NCI-H2196 (cell line): ENCODE measurements at regions not wholly inside any gene's neighbourhood (a gene's known extent, or its start where the extent isn't known, plus 50 kb on each side); places are given as distances from the start of the nearest gene placed in this dataset.
"Not testable (repeated sequence)": the region's sequence is repeated elsewhere in the genome, so short reads cannot be mapped to it uniquely, and the experiment has no call there.

Experiments
- DNase-seq: peaks from one replicate; lab custom pipeline; 2025; ENCODE audit not compliant: unreplicated experiment; lab: John Stamatoyannopoulos, UW

DNA sequence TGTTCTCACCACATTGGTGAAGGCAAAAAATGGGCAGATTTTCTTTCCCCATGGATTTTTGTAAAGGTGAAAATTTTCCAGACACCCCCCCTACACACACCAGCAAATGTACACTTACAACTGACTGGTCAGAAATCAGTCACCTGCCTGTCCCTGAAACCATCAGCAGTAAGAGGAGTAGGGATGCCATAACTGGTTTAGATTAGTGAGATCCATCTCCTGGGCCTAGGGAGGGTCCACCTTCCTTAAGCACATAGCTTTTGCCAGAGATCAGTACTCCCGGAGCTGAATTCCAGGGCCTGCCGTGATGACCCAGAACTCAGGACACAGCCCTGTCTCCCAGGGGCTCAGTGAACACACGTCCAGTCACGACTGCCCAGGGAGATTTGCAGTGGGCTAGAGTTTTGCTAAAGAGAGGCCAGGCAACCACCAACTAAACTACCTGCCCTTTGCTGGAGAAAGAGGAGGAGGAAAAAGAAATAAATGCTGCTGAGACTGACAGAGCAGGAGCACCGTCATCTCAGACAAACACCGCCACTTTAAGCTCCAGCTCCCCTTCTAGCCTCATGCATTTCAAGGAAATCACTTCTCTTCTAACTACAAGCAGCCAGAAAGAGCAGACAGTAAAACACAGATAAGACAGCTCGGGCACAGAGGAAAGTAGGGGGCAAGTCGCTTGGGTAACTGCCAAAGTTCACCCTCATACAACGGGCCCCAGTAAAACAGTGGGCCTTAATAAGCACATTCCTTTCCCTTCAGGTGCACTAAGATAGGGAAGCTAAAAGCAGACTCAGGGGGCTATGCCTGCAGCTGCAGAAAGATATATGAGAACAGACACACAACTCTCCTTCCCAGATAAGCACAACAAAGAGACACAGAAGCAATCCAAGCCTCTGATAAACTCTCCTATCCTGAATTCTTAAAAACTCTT is 82.6 kb upstream of the SPTLC3 start:
- no peak for DNase-seq

DNA sequence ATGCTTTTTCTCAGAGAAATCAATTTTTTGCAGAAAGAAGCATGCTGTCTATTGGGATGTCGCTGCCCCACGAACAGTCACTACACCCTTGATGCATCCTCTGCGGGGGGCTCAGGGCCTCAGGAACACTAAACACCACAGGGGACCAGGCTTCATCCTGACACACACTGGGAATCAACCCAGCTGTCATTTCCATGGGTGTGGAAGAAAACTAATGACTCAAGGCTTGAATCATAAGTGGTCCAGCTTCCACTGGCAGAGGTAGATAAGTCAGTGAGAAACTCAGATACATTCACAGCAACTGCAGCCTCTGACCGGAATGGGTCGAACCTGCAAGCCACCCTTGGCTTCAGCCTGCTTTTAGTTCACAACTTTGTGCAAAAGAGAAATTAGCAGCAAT is 81.3 kb upstream of the SPTLC3 start:
- DNase-seq, result no peak

DNA sequence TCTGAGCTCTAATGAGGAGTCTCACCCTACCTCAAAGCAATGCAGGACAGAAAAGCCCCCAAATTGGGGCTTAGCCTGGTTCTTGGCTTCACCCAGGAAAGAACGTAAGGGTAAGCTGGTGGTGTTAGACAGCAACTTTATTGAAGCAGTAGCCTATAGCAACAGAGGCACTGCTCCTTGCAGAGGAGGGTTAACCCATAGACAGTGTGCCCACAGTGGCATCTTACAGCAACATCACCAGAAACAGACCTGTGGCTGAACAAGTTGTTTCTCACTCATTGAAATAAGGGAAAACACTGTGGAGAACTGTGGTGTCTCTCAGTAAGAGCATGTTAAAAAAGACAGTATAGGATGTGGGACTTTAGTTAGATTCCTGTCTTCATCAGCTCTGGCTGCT is 80.4 kb upstream of the SPTLC3 start:
- no peak for DNase-seq

DNA sequence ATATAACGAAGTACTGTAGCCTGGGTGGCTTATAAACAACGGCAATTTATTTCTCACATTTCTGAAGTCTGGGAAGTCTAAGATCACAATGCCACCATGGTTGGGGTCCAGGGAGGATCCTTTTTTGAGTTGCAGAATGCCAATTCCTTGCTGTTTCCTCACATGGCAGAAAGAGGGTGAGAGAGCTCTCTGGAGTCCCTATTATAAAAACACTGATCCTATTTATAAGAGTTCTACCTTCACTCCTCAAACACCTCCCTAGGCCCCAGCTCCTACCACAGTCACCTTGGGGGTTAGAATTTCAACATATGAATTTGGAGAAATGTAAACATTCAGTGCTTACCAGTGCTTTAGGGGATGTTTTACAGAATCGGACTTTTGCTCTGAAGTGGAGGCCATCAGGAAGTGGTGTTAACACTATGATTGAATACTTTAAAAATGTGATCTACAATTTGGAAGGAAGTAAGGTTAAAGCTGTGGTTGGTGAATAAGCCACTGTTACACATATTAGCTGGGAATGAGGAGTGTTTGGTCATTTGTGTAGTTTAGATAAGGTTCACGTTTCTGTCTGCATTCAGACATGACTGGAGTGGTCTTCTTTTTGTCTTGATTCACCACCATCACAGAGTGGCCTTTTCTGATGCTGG is 79.9 kb upstream of the SPTLC3 start:
- DNase-seq, result no peak

DNA sequence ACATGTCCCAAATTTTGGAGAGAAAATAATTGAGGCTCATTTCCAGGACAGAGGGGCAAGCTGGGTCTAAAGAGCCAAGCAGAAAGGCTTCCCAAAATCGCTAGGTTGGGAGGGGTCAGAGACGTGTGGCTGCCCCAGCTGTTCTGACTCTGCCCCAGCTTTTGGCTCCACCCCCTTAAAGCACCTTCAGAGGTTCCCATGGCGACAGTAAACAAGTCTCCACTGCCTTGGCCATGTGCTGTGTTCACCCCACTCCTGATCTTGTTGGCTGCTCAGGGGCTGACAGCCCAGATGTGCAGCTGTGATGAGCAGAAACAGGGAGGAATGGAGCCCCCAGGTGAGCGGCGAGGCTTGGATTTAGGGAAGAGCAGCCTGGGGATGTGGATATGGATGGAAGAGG is 72.8 kb upstream of the SPTLC3 start:
- DNase-seq, result no peak

DNA sequence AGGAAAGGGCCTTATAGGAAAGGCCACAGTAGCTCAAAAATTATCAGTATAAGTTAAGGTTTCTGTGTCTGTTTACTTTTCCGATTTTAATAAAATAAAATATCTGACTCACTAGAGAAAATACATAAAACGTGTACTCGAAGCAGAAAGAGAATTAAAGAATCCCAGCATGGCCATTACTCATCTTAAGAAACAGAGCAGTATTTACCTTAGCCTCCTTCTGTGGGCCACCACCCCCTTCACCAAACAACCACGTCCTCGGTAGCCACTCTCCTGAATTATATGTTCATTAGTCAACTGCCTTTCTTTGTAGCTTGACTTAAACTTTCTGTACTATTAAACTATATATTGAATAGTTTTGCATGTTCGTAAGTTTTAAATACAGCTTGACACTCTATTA is 72.2 kb upstream of the SPTLC3 start:
- DNase-seq, result no peak

DNA sequence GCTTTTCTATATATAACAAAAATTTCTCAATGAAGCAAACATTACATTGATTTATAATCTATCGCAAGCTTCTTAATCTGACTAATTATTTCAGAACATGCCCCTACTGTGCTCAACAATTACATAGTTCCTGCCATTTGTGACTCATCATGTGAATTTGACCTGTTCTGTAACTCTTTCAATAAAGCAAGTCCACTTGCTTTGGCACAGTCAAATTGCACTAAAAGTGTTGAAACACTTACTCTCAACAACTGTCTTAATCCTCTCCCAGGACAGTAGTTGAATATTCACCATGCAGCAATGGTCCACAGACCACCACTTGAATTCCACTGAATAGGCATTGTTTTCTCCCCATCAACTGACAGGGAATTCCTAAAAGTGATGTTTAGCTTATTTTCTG is 67.7 kb upstream of the SPTLC3 start:
- no peak for DNase-seq

DNA sequence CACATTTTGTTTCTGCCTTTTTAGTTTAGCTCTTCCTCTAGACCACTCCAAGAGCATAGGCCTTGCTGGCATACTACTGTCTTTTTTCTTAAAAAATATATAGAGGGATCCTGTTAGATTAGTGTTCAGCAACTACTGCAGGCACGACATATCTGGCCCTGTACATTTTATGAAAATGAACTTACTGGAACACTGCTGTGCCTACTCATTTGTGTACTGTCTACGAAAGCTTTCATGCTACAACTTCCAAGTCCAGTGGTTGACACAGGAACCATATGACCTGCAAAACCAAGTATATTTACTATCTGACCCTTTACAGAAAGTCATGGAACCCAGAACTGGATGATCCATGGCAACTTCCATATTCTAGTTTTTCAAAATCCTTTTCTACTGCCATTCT is 66.6 kb upstream of the SPTLC3 start:
- DNase-seq, result no peak

DNA sequence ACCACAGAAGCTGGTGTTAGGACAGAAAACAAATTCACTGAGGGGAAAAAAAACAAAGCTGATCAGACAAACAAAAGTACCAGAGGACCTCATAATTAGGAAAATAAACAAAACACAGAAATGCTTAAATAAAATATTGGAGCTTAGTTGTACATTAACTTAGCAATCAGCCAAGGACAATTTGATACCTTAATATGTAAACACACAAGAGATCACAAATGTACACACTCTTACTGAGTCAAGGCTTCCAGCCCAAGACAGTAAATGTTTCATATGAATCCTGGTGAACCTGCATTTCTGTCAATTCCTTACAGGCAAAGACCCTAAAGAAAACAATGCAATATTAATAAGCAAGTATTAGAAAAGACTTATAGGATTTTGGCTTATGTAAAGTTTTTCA is 62.0 kb upstream of the SPTLC3 start:
- no peak for DNase-seq

DNA sequence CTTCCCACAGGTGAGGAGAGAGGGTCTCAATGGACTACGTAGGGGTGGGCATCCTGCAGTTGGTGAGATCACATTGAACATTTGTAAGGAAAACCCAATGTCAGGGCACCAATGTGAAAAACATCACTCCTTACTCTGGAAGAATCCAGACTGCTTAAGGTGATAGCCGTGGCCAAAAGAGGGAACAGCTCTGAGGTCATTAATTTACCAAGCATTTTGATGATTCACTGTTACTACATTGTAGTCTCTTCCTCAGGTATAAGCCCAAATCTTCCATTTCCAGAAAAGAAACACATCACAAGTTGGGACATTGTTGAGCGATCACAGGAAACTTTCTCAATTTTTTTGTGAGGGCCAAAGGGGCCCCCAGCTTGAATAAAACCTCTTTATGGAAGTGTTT is 61.1 kb upstream of the SPTLC3 start:
- no peak for DNase-seq

DNA sequence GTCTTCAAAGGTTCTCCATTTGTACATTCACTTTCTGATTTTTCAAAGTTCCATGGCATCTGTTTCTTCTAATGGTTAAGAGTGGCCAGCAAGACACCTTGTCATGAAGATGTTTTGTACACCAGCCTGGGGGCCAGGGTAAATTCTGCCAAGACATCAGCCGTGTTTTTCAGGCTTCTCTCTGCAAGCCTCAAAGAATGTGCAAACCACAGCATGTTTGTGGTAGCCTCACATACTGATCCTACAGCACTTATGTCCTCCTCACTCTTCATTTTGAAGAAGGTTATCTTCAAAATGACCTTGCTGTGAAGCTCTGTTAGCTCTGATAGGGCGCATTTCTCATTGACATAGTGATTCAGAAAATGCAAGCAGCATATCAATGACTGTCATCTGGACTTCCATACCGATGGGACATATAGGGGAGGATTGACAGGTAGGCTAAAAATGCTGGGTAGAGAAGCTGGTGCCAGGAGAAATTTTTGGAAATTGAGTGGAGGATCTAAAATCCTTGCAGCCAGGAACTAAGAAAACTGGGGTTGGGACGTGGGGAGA is 59.3 kb upstream of the SPTLC3 start:
- no peak for DNase-seq

DNA sequence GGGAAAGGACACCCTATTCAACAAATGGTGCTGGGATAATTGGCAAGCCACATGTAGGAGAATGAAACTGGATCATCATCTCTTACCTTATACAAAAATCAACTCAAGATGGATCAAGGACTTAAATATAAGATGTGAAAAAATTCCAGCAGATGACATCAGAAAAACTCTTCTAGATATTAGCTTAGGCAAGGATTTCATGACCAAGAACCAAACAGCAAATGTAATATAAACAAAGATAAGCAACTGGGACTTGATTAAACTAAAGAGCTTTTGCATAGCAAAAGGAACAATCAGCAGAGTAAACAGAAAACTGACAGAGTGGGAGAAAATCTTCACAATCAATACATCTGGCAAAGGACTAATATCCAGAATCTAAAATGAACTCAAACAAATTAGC is 54.5 kb upstream of the SPTLC3 start:
- not testable (repeated sequence) for DNase-seq

DNA sequence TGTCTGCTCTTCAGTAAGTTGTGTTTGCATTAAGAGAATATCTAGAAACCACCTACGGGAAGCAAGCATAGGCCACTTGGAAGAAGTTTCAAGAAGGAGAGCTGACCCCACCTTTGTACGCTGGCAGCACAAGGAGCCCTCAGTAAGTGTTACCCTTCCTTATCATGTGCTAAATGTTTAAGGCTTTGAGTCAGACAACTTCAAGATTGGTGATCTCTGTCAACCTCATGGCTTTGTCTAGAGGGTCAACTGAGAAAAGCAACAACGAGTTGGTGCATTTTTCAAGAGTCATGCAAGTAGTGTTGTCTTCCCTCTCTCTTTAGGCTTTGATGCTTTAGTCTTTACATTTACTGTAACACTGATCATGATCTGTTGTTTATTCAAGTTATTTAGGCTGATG is 53.2 kb upstream of the SPTLC3 start:
- DNase-seq, result no peak

DNA sequence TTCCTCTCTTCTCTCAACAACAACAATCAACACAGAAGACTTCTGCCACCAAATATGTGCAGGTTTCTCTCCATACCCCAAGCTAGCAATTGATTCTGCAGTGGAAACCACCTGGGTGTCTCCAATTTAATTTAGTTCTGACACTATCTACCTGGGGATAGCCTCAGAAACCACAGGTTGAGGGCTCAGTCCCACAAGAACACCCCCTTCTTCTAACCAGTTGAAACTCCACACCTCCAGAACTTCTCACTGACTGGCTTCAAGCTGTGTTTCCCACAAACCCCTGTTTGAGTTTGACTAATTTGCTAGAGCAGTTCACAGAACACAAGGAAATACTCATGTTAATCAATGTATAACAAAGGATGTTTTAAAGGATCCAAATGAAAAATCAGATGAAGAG is 52.5 kb upstream of the SPTLC3 start:
- DNase-seq, result no peak

DNA sequence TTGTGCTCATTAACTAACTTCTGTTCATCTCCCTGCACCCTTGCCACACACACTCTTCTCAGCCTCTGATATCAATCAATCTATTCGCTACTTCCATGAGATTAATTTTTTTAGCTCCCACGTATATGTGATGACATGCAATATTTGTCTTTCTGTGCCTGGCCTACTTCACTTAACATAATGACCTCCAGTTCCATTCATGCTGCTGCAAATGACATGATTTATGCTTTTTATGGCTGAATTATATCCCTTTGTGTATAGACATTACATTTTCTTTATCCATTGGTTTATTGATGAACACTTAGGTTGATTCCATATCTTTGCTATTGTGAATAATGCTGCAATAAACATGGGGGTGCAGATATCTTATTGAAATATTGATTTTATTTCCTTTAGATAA is 50.8 kb upstream of the SPTLC3 start:
- no peak for DNase-seq
